ENCODE measurements at regions not wholly inside any gene's neighbourhood (a gene's known extent, or its start where the extent isn't known, plus 50 kb on each side); places are given as distances from the start of the nearest gene placed in this dataset.

DNA sequence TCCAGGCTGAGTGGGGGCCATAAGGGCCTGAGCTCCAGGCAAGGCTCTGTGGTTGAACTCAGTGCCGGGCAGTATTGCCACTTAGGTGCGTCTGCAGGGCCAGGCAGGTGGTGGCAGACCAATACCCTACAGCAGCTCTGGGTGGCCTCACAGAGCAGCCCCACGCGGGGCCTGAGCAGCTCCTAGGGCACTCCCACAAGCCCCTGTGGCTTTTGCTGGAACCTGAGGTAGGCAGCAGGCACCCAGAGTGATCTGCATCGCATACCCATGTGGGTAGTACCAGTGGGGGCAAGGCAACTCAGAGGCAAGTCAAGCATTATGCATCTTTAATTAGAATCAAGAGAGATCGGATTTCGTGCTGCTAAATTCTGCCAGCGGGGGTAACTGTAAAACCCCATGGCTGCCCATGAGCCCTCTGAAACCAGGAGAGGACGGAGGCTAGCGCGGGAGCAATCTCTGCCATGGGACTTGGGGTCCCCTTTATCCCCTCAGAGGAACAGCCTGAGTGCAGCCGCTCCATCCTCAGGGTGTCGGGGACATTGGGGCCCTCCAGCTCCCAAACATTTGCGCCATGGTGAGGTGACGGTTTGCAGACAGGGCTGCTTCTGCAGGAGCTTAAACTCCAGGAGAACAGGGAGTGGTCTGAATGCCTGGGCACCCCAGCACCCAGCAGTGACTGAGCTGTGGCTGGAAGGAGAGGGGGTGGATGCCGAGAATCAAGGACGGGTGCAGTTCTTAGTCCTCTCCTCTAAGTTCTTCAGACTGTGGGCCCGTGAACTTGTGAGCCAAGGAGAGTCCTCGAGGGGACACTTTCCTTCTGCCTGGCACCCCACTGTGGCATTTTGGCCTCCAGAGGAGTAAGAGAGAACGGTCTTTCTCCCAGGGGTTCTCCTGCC, 62.4 kb upstream of the PCSK6 start:
- no peak for DNase-seq (ENCODE audit: low read depth in 4 of 4, low spot score in 2 of 4)

DNA sequence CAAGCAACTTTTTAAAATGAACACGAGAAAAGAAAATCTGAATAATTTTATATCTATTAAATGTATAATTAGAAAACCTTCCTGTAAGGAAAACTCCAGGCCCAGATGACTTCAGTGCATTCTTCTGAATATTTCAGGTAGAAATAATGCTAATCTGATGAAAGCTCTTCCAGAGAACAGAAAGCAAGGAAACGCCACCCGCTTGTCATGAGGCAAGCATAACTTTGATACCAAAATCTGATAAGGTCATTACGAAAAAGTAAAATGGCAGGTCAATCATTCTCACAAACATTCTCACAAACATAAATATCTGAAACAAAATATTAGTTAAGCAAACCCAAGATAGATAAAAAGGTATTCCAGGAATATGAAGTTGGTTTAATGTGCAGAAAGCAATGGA, 60.6 kb upstream of the PCSK6 start:
- no peak for DNase-seq (ENCODE audit: low read depth in 4 of 4, low spot score in 2 of 4)

DNA sequence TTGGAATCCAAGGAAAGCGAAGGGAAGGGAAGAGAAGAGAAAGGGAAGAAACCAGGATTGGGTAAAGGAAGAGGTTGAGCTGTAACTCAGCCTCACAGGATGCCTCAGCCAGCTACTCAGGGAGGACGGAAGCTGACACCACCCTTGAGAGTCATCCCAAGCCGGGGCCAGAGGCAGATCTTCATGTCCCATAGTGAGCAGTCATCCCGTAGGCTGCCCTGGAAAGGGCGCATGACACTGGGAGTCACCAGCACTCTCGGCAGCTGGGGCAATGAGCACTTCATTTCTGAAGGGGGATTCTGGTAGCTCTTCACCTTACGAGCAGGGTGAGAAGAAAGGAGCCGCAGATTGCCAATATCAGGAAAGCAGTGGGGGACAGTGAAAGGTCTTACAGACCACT, 60.1 kb upstream of the PCSK6 start:
- no peak for DNase-seq (ENCODE audit: low read depth in 4 of 4, low spot score in 2 of 4)

DNA sequence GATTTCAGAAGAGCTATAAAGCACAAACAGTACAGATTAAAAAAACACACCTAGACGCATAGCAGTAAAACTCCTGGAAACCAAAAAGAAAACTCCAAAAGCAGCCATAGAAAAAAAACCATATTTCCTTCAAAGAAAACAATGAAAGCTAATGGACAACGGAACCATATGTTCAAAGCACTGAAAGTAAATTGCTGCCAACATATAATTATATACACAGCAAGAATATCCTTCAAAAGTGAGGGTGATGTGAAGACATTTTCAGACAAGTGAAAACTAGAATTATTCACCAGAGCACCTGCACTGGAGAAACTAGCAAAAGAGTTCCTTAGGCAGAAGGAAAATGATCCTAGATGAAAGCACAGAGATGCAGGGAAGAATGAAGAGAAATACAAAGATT, 58.2 kb upstream of the PCSK6 start:
- DNase-seq (ENCODE audit: low read depth in 4 of 4, low spot score in 2 of 4): no peak

DNA sequence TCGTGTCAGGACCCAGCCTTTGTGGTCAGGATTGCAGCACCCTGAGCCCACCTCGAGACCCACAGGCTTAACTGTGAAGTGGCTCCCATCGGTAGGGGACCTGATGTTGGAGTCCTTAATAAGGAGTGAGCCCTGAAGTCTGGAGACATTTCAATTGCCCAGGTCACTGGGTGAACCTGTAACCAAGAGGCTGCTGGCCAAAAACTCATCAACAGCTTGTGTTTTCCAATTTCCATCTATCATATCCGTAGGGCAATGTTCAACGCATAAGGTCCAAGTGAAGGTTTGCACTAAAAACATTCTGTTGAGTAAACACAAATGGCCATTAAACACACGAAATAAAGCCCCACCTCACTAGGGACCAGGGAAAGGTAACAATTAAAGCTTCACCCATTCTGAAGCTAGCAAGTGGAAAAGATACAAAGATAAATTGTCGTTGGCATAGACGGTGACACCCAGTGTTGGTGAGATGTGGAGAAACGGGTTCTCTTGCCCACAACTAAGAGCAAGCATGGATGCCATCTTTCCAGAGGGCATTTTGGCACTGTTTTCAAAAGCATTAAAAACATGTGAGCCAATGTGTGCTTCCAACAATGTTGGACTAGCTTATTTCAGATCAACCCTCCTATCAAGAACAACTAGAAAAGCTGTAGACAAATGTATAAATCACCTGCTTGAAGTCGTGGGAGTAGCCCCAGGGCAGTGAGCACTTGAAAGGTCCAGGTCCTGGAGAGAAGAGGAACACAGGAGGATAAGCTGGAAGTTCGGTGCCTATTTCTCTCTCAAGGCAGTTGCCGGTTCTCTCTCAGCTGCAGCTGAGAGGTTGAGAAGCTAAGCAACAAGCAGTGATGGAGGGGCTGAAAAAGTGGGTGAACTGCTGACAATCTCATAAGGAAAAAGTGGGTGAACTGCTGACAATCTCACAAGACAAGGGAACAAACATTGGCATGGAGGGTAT, 56.3 kb upstream of the PCSK6 start:
- DNase-seq (ENCODE audit: low read depth in 4 of 4, low spot score in 2 of 4): no peak

DNA sequence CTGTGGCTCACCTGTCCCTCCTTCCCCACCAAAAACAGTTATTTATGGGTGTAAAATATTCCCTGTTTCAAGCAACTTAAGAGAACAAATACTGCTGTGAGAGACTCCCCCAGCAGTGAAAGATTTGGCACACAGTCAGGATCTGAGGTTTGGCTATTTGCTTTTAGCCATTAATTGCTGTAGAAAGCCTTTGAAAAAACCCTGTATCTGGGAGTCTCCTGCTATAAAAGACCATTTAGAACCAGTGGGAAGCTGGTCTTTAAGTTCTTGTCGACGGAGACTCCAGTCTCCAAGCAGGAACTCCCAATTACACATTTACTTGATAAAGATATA, 55.1 kb upstream of the PCSK6 start:
- no peak for DNase-seq (ENCODE audit: low read depth in 4 of 4, low spot score in 2 of 4)

DNA sequence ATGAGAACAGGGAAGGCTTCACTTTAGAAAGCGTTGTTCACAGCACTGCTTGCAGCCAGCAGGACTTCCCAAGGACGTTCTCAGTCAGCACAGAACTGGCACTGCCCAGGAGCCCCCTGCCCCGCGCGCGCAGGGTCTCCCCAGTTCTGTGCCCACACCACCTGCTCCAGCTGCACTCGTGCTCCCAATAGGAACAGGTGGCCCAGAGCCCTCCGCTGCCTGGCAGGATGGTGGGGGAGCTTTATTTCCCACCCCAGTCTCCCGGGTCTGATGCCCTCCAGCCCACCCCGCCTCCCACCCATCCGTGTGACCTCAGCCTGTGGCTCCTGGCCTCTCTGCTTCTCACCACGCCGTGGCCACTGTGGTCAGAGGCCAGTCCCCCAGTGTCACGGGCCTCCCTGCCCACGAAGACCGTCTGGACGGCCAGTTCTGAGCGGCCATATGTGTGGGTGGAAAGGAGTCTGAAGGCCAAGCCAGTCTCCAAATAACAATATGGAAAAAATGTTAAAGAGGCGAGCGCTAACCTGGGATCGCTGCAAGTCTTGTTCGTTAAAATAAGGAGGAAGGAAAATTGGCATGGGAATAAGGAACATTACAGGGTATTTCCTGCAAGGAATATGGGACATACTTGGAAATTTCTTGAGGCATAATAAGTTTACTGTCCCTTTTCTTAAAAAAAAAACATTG, 54.6 kb upstream of the PCSK6 start:
- no peak for DNase-seq (ENCODE audit: low read depth in 4 of 4, low spot score in 2 of 4)

DNA sequence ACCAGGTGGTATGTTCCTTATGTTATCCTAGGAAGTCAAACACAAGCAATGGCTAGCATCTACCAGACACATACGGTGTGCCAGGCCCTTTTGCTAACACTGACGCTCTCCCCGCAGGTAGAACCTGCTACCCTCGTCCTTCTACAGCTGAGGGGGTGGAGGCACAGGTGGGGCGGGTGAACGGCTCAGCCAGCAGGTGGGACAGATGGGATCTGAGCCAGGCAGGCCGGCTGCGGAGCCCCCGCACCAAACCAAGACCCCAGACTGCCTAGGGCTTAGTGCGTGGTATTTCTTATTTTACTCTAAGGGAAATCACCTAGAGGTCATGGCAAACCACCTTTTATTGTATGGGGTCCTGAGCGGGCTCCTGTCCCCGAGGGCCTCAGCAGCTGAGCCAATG, 53.9 kb upstream of the PCSK6 start:
- no peak for DNase-seq (ENCODE audit: low read depth in 4 of 4, low spot score in 2 of 4)

DNA sequence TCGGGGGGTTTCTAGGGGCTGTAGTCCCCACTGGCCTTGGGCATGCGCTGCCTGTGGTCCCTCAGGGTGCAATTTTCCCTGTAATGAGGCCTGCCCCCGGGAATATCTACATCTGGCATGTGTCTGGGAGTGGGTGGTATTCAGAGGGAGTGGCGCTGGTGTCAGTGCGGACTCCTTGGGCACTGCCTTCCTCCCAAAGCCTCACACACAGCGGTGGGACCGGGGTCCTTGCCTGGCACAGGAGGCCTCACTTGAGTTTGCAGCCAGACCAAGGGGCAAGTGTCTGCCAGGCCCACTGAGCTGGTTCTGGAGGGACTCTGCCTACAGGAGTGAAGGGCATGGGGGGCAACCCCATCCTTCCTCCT, 53.5 kb upstream of the PCSK6 start:
- DNase-seq (ENCODE audit: low read depth in 4 of 4, low spot score in 2 of 4): no peak

DNA sequence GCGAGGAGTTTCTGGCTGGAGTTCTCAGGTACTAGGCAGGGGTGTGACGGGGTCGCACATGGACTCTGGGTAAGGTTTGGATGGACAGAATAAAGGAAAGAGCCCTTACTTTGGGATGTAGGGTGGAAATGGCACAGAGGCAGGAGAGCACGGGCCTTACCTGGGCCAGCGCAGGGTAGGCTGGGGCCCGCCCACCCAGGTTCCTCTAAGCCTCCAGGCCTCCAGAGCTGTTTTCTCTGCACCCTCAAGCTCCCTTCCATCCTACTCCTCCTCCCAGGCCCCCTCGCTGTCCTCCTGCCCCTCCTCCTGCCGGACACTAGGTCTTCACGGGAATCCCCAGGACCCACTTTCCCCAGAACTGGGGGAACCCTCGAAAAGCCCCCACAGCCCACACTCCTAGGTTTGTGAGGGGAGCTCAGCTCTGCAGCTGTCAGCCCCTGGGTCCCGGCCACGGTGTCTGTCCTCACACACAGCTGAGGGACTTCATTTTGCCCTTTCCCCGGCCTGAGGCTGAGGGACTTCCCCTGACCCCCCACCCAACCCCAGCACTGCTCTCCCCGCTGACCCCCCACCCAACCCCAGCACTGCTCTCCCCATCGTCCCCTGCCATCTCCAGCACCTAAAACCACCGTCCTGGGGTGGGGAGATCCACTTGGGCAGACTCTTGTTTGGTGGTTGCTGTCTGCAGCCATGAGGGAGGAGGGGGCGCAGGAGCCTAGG, 53.0 kb upstream of the PCSK6 start:
- no peak for DNase-seq (ENCODE audit: low read depth in 4 of 4, low spot score in 2 of 4)

DNA sequence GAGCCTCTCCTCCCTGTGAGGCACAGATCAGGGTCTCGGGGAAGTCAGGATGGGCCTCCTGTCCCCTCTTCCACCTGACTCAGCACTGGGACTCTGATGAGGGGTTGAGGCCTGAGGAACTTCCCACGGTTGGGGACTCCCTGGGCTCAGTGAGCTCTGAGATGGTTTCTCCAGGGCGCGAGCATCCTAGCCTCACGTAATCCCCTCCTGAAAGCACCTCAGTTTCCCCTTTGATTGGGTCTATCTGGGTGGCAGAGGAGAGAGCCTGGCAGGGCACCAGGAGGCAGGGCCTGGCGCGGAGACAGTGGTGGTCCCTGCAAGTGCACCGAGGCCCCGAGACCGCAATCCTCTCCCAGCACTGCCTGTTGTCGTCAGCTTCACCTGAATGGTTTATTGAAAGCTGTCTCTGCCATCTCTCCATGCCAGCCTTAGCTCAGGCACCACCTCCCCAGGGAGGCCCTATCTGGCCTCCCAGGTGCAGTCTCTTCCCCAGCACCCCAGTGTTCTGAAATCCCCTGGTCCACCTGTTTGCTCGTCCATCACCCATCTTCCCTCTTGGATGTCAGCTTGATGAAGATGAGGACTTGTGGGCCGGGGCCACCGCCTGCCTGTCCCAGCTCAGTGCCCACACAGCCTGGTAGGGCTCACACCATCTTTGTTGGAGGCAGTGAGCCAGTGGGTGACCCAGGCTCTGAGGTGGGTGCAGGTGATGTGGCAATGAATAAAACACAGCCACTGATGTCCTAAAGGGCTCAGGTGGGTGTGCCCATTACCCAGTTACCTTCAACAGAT, 52.2 kb upstream of the PCSK6 start:
- DNase-seq (ENCODE audit: low read depth in 4 of 4, low spot score in 2 of 4): no peak

DNA sequence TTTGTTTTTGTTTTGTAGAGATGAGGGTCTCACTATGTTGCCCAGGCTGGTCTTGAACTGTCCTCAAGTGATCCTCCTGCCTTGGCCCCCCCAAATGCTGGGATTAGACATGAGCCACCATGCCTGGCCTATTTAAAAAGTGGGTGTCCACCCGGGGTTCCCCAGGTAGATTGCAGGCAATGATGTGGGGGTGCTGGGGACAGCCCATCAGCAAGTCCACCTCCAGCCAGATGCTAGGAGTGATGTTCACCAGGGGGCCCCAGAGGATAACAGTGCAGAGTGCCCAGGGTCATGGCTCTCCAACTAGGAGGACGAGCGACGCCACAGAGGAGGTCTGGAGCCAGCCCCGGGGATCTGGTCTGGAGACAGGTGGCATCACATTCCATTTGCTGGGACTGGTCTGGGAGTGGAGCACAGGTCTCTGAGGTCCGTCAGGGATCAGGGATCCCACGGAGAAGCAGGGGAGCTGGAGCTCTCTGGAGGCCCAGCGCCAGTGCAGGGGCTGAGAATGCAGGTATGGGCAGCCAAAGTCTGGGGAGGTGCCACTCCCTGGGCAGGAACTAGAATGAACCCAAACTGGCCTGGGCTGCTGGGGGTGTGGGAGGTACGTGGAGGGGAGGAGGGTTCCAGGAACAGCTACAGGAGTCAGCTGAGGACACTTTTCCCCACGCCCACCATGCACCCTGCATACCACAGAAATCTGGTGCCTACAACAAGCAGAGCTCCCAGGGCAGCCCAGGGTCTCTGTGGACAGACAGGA, 51.2 kb upstream of the PCSK6 start:
- DNase-seq (ENCODE audit: low read depth in 4 of 4, low spot score in 2 of 4): no peak

DNA sequence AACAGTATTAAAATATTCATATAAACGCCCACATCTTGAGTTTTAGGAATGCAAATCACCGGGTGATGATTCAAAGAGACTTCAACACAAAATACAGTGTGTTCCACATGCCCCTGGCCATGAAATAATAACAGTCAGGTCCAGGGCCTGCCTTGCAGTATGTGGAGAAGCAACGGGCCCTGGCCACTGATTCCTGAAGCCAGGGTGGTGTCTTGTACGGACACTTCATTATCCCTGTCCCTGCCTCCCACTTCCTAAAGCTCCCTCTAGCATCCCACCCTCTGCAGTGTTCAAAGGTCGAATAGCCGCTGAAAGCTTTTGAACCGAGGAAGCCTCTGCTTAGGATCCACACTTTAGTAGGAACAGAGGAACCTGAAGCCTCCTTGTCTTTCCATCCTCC, 50.4 kb upstream of the PCSK6 start:
- no peak for DNase-seq (ENCODE audit: low read depth in 4 of 4, low spot score in 2 of 4)

DNA sequence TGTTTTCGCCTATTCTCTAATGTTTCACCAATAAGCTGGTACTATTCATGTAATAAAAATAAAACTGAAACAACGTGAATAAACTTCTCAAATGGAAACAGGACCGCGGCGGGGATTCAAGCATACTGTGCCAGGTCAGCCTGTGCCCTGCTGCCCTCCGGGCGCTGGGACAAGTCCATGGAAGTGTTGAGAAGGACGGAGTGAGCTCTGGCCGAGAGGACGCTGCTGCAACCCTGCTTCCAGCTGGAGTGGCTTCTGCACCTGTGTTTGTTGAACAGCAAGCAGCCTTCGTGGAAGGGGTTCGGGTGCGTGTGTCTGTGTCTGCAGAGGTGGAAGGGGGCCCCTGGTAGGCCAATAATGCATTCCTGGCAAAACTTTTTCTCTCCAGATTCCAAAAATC, 50.0 kb upstream of the PCSK6 start:
- no peak for DNase-seq (ENCODE audit: low read depth in 4 of 4, low spot score in 2 of 4)
